Activated CD4-positive, alpha-beta T cell treated with anti-CD3 and anti-CD28 coated beads, Interleukin-2, amount 10 ng/mL, durations not matched to agents 7 days and 5 days (primary cell): ENCODE measurements at regions not wholly inside any gene's neighbourhood (a gene's known extent, or its start where the extent isn't known, plus 50 kb on each side); places are given as distances from the start of the nearest gene placed in this dataset.
"Not testable (repeated sequence)": the region's sequence is repeated elsewhere in the genome, so short reads cannot be mapped to it uniquely, and the experiment has no call there.

Experiments used
- CTCF ChIA-PET: fragments of 350-600 bp; sonication (Branson Sonifier 250); formaldehyde crosslinking; loops from one replicate; lab custom pipeline; 2021; ENCODE audit warnings: antibody characterized with exemption; lab: Charles Lee
- POLR2A ChIA-PET: fragments of 350-600 bp; sonication (Branson Sonifier 250); formaldehyde crosslinking; loops from one replicate; lab custom pipeline; 2021; ENCODE audit warnings: antibody characterized with exemption; lab: Charles Lee
- DNase-seq: peaks from one replicate; pipeline ENCODE4 v3.0.0-alpha.2; 2020
- H3K27ac Mint-ChIP-seq: one replicate; pipeline ENCODE4 v1.8.0; 2021; ENCODE audit warnings: mild to moderate bottlenecking, moderate library complexity, mixed read lengths
- H3K27me3 Mint-ChIP-seq: one replicate; pipeline ENCODE4 v1.8.0; 2021; ENCODE audit warnings: mixed read lengths
- H3K36me3 Mint-ChIP-seq: one replicate; pipeline ENCODE4 v1.8.0; 2021; ENCODE audit warnings: low read depth, mixed read lengths
- H3K4me1 Mint-ChIP-seq: one replicate; pipeline ENCODE4 v1.8.0; 2021; ENCODE audit warnings: mixed read lengths
- H3K4me3 Mint-ChIP-seq: one replicate; pipeline ENCODE4 v1.8.0; 2021; ENCODE audit warnings: mild to moderate bottlenecking, moderate library complexity, mixed read lengths
- H3K9me3 Mint-ChIP-seq: one replicate; pipeline ENCODE4 v1.8.0; 2021; ENCODE audit warnings: mixed read lengths

- POLR2A ChIA-PET, H3K36me3 Mint-ChIP-seq, H3K4me3 Mint-ChIP-seq, H3K9me3 Mint-ChIP-seq, H3K27me3 Mint-ChIP-seq, CTCF ChIA-PET, H3K4me1 Mint-ChIP-seq, H3K27ac Mint-ChIP-seq, DNase-seq: not testable (repeated sequence)
These were observed 64.5 kb upstream of the PTH start for GRCh38 chr11:13560341-13560740.

- ChIA-PET CTCF (no interaction called here), POLR2A (no interaction called here)
- no peak for DNase-seq
- Mint-ChIP-seq H3K4me3 (no peak overlapping the region), H3K9me3 (peaks cover 4% of the 10 kb centered on the region), H3K4me1 (no peaks in the 10 kb centered on the region), H3K27me3 (no peaks in the 10 kb centered on the region), H3K36me3 (no peaks in the 10 kb centered on the region), H3K27ac (no peak overlapping the region)
These were observed 57.0 kb upstream of the PTH start for GRCh38 chr11:13552784-13553183.

- Mint-ChIP-seq H3K36me3 (no peaks in the 10 kb centered on the region), H3K4me1 (no peaks in the 10 kb centered on the region), H3K27me3 (no peaks in the 10 kb centered on the region), H3K9me3 (peaks cover 8% of the 10 kb centered on the region), H3K27ac (no peak overlapping the region), H3K4me3 (no peak overlapping the region)
- CTCF ChIA-PET, result no interaction called here
- POLR2A ChIA-PET, result no interaction called here
- no peak for DNase-seq
These were observed 56.0 kb upstream of the PTH start for GRCh38 chr11:13551834-13552233.

GRCh38 chr11:13550761-13551160, 55.0 kb upstream of the PTH start:
- DNase-seq, result no peak
- ChIA-PET POLR2A (no interaction called here), CTCF (interaction anchor here (0.6 kb wide), 1 partner anchor 21 kb away, joined by 3 read pairs; no protein-coding TSS in a partner anchor)
- Mint-ChIP-seq H3K27me3 (no peaks in the 10 kb centered on the region), H3K9me3 (peaks cover 10% of the 10 kb centered on the region), H3K27ac (no peak overlapping the region), H3K36me3 (no peaks in the 10 kb centered on the region), H3K4me3 (no peak overlapping the region), H3K4me1 (no peaks in the 10 kb centered on the region)

GRCh38 chr11:13546092-13546491, 50.3 kb upstream of the PTH start:
- POLR2A ChIA-PET, H3K4me1 Mint-ChIP-seq, H3K27ac Mint-ChIP-seq, CTCF ChIA-PET, DNase-seq, H3K27me3 Mint-ChIP-seq, H3K36me3 Mint-ChIP-seq, H3K4me3 Mint-ChIP-seq: not testable (repeated sequence)
- H3K9me3 Mint-ChIP-seq, result peaks cover 25% of the 10 kb centered on the region
